Epithelial cell of esophagus (primary cell): ENCODE measurements at regions not wholly inside any gene's neighbourhood (a gene's known extent, or its start where the extent isn't known, plus 50 kb on each side); places are given as distances from the start of the nearest gene placed in this dataset.

Experiments
- DNase-seq: peaks from one replicate; pipeline ENCODE4 v3.0.0; 2010; ENCODE audit warnings: low read depth
- H3K4me3 ChIP-seq: 2 replicates; pipeline ENCODE4 v1.5.1; 2011; ENCODE audit warnings: mild to moderate bottlenecking, low read length, control low read depth
- CTCF ChIP-seq: IDR thresholded peaks from 2 replicates; pipeline ENCODE4 v1.5.1; 2011; ENCODE audit warnings: low read depth, mild to moderate bottlenecking, low read length, control low read depth, inconsistent platforms; ENCODE audit not compliant: insufficient read depth; ENCODE audit errors: missing control alignments

GRCh38 chr11:134880788-134881187, 468.7 kb upstream of the B3GAT1 start:
- no peak overlapping the region for H3K4me3 ChIP-seq
- TF ChIP-seq CTCF: no peak
- no peak for DNase-seq

GRCh38 chr11:134879931-134880330, 467.9 kb upstream of the B3GAT1 start:
- H3K4me3 ChIP-seq: no peak overlapping the region
- no peak for DNase-seq
- TF ChIP-seq CTCF: no peak

GRCh38 chr11:134879341-134879740, 467.3 kb upstream of the B3GAT1 start:
- no peak for TF ChIP-seq CTCF
- H3K4me3 ChIP-seq: no peak overlapping the region
- no peak for DNase-seq

GRCh38 chr11:134878785-134879184, 466.7 kb upstream of the B3GAT1 start:
- no peak for TF ChIP-seq CTCF
- no peak for DNase-seq
- H3K4me3 ChIP-seq: no peak overlapping the region

GRCh38 chr11:134876226-134876625, 464.2 kb upstream of the B3GAT1 start:
- no peak for TF ChIP-seq CTCF
- H3K4me3 ChIP-seq: no peak overlapping the region
- DNase-seq: no peak

GRCh38 chr11:134866981-134867675, 455.1 kb upstream of the B3GAT1 start:
- DNase-seq: no peak
- TF ChIP-seq CTCF: no peak
- no peak overlapping the region for H3K4me3 ChIP-seq

GRCh38 chr11:134866215-134866614, 454.2 kb upstream of the B3GAT1 start:
- TF ChIP-seq CTCF: no peak
- DNase-seq: no peak
- H3K4me3 ChIP-seq: no peak overlapping the region
